ENCODE measurements at regions not wholly inside any gene's neighbourhood (a gene's known extent, or its start where the extent isn't known, plus 50 kb on each side); places are given as distances from the start of the nearest gene placed in this dataset.

GRCh38 chr12:4080213-4080612 is 193.3 kb upstream of the CCND2 start:
- Histone ChIP-seq H3K27me3 (ENCODE audit: insufficient read depth) (peaks cover 2% of the 10 kb centered on the region; the same call in 1 of the 2 replicates), H3K9ac (no peak overlapping the region), H3K4me1 (ENCODE audit: control insufficient read depth in 1 of 2, insufficient read depth in 2 of 2, low read depth in 1 of 2, low read length in 1 of 2) (no peaks in the 10 kb centered on the region), H2AFZ (ENCODE audit: low read depth) (no peak overlapping the region), H3K9me2 (no peaks in the 10 kb centered on the region), H3K9me3 (no peaks in the 10 kb centered on the region), H4K20me1 (ENCODE audit: insufficient read depth) (no peaks in the 10 kb centered on the region), H3K36me3 (replicated peaks in 1 of 2; ENCODE audit: control insufficient read depth in 1 of 2, insufficient read depth in 2 of 2, low read length in 1 of 2) (no peaks in the 10 kb centered on the region), H3K27ac (ENCODE audit: low read depth in 2 of 2, low read length in 1 of 2) (no peak overlapping the region), H3F3A (replicated peaks; ENCODE audit: insufficient read depth) (no peaks in the 10 kb centered on the region), H3K4me3 (ENCODE audit: low read depth in 2 of 2, low read length in 1 of 2) (no peak overlapping the region), H3K79me2 (ENCODE audit: insufficient read depth) (no peaks in the 10 kb centered on the region), H3K4me2 (no peak overlapping the region)
- TF ChIP-seq TEAD4 (IDR thresholded peaks at IDR 0.05; ENCODE audit: borderline replicate concordance, insufficient read depth) (no peak), CTCF (IDR thresholded peaks at IDR 0.05) (no peak), CHD2 (IDR thresholded peaks at IDR 0.05; ENCODE audit: low read length, partially characterized antibody) (no peak), NRF1 (IDR thresholded peaks at IDR 0.05; ENCODE audit: low read depth, low read length) (no peak), RFX5 (IDR thresholded peaks at IDR 0.05; ENCODE audit: low read length) (no peak), FOXM1 (IDR thresholded peaks at IDR 0.05; ENCODE audit: low read depth) (no peak), EZH2phosphoT487 (IDR thresholded peaks at IDR 0.05; ENCODE audit: borderline replicate concordance, low read depth) (no peak), FOSL2 (IDR thresholded peaks at IDR 0.05; ENCODE audit: borderline replicate concordance, low read depth) (no peak), ZBTB33 (IDR thresholded peaks at IDR 0.05; ENCODE audit: borderline replicate concordance, low read depth) (no peak), PBX3 (IDR thresholded peaks at IDR 0.05) (no peak), USF2 (IDR thresholded peaks at IDR 0.05; ENCODE audit: borderline replicate concordance, low read depth, low read length) (no peak), YY1 (IDR thresholded peaks at IDR 0.05; ENCODE audit: low read depth) (no peak), SMC3 (IDR thresholded peaks at IDR 0.05; ENCODE audit: low read depth, low read length) (no peak), RCOR1 (IDR thresholded peaks at IDR 0.05; ENCODE audit: low read length) (no peak), TAF1 (IDR thresholded peaks at IDR 0.05; ENCODE audit: borderline replicate concordance, low read depth, low read length) (no peak)
- TF ChIP-seq, protein P1, sequence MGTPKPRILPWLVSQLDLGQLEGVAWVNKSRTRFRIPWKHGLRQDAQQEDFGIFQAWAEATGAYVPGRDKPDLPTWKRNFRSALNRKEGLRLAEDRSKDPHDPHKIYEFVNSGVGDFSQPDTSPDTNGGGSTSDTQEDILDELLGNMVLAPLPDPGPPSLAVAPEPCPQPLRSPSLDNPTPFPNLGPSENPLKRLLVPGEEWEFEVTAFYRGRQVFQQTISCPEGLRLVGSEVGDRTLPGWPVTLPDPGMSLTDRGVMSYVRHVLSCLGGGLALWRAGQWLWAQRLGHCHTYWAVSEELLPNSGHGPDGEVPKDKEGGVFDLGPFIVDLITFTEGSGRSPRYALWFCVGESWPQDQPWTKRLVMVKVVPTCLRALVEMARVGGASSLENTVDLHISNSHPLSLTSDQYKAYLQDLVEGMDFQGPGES (IDR thresholded peaks at IDR 0.05; ENCODE audit: low read depth, low read length) = no peak
- ChIA-PET CTCF (no interaction called here), POLR2A (no interaction called here)
- no peak for DNase-seq
- WGBS (ENCODE audit: low lambda C conversion rate) = 17% methylated on average over 1 of the region's 1 CpG
